RWPE2 (cell line): ENCODE measurements at regions not wholly inside any gene's neighbourhood (a gene's known extent, or its start where the extent isn't known, plus 50 kb on each side); places are given as distances from the start of the nearest gene placed in this dataset.

ENCODE experiments used
- ATAC-seq: fragments of 200-7000 bp; cut with Tn5 transposase; 3 replicates; pipeline ENCODE4 v1.9.1; 2021; ENCODE audit warnings: low read depth
- DNase-seq: peaks from one replicate; pipeline ENCODE4 v3.0.0-alpha.2; 2020; ENCODE audit warnings: low spot score
- H3K27ac ChIP-seq: fragments of 450-650 bp; 2 replicates; pipeline ENCODE4 v1.5.1; 2017; ENCODE audit warnings: mild to moderate bottlenecking; ENCODE audit not compliant: poor library complexity, severe bottlenecking
- H3K27me3 ChIP-seq: fragments of 250-450 bp; sonication (Bioruptor Pico); 2 replicates; pipeline ENCODE4 v1.5.1; 2021; ENCODE audit warnings: mild to moderate bottlenecking, moderate library complexity; ENCODE audit not compliant: insufficient read depth, poor library complexity, severe bottlenecking
- H3K36me3 ChIP-seq: fragments of 250-450 bp; sonication (Bioruptor Pico); 2 replicates; pipeline ENCODE4 v1.5.1; 2020; ENCODE audit warnings: low read depth, mild to moderate bottlenecking, moderate library complexity
- H3K4me1 ChIP-seq: fragments of 250-450 bp; sonication (Bioruptor Pico); 2 replicates; pipeline ENCODE4 v1.5.1; 2021; ENCODE audit warnings: mild to moderate bottlenecking, moderate library complexity; ENCODE audit not compliant: insufficient read depth, poor library complexity, severe bottlenecking
- H3K4me3 ChIP-seq: fragments of 250-450 bp; sonication (Bioruptor Pico); 2 replicates; pipeline ENCODE4 v1.5.1; 2021; ENCODE audit warnings: mild to moderate bottlenecking, moderate library complexity; ENCODE audit not compliant: severe bottlenecking
- H3K9me3 ChIP-seq: fragments of 250-450 bp; sonication (Bioruptor Pico); 2 replicates; pipeline ENCODE4 v1.5.1; 2021; ENCODE audit warnings: mild to moderate bottlenecking, moderate library complexity; ENCODE audit not compliant: severe bottlenecking
- CTCF ChIP-seq: fragments of 450-650 bp; IDR thresholded peaks from one replicate; pipeline ENCODE4 v1.5.1; 2017; ENCODE audit warnings: mild to moderate bottlenecking, moderate library complexity; ENCODE audit not compliant: poor library complexity, severe bottlenecking

DNA sequence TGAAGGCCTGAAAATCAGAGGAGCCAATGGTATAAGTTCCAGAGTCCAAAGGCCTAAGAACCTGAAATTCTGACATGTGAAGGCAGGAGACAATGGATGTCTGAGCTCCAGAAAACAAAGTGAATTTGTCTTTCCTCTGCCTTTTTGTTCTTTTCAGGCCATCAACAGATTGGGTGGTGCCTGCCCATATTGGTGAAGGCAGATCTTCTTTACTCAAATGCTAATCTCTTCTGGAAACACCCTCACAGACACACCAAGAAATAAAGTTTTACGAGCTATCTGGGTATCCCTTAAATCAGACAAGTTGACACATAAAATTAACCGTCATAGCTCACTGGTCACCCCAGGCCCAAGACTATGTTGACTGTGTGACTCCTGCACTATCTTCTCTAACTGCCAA, 163.8 kb upstream of the NCKAP5 start:
- DNase-seq (no peak), ATAC-seq (no peak)
- no peak for TF ChIP-seq CTCF
- H3K9me3 ChIP-seq, result no peaks in the 10 kb centered on the region
- H3K27ac ChIP-seq, result no peak overlapping the region
- H3K4me1 ChIP-seq, result no peaks in the 10 kb centered on the region
- no peaks in the 10 kb centered on the region for H3K27me3 ChIP-seq
- no peaks in the 10 kb centered on the region for H3K36me3 ChIP-seq
- no peak overlapping the region for H3K4me3 ChIP-seq

DNA sequence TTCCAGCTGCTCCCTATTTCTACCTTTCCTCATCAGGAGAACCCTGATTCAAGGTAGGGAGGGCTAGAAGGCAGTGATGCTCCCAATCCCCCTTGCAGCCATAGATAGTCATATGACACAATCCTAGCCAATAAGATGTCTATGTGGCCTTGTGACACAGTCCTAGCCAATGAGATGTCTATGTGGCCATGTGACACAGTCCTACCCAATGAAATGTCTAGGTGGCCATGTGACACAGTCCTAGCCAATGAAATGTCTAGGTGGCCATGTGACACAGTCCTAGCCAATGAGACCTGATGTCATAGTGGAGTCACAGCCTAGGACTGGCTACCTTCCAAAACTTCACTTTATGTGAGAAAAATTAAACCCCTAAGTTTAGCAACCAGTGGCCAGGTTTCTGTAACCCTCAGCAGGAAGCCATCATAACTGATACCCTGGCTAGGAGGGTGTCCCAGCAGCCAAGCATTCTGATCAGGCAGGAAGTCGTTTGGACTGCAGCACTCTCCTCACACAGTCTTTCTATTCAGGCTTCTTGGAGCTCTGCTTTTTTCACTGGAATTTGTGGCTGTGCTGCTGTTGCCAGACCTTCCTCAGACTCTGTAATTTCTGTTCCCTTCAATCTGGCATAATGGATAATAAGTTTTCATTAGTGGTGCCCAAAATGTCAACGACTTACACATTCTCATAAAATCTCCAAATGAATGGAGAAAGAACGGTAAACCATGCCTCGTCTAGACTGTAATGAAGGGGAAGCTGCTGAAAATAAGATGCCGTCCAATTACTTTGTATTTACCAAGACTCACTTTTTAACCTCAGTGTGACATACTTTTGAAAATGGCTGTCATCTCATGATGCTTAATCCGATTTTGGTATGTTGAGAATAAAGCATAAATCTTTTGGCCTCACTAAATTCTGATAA, 165.0 kb upstream of the NCKAP5 start:
- Histone ChIP-seq H3K27me3 (no peaks in the 10 kb centered on the region), H3K4me3 (no peak overlapping the region), H3K9me3 (no peaks in the 10 kb centered on the region), H3K4me1 (no peaks in the 10 kb centered on the region), H3K27ac (no peak overlapping the region), H3K36me3 (no peaks in the 10 kb centered on the region)
- ATAC-seq, result no peak
- no peak for TF ChIP-seq CTCF
- DNase-seq, result no peak

GRCh38 chr2:133733901-133734255, 165.6 kb upstream of the NCKAP5 start:
- Histone ChIP-seq H3K4me1 (no peaks in the 10 kb centered on the region), H3K9me3 (no peaks in the 10 kb centered on the region), H3K27me3 (no peaks in the 10 kb centered on the region), H3K4me3 (no peak overlapping the region), H3K27ac (no peak overlapping the region), H3K36me3 (no peaks in the 10 kb centered on the region)
- ATAC-seq (no peak), DNase-seq (no peak)
- no peak for TF ChIP-seq CTCF

DNA sequence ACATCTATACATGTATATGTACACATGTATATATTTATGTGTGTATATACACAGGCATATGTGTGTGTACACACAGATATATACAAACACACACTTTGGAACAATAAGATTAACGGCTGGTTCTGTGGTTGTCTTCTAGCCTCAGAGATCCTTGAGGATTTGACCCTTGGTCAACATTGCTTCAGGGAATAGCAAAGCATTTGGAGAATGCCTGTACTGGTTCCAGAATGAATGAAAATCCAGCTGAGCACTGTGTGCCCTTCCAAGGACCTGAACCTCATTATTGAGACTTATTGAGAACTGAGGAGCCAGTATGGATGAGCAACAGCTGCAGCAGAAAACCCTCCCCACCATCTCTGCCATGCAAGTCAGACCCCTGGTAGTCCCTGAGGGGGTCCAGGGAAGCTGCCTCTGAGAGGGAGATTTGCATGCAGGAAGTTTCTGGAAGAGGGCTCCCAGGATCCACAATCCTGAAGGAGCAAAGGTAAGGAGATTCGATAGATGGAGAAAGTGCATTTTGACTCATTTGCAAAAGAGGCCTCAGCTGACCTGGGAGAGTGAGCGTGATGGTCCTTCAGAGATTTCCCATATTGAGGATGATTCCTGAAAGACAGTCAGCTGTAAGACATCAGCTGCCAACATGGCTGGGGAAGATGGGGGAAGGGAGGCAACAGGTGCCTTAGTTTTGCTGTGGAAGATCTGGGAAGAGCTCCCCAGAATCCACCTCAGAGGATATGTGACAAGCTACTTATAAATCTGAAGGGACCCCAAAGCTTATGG, 166.6 kb upstream of the NCKAP5 start:
- H3K4me1 ChIP-seq, result no peaks in the 10 kb centered on the region
- H3K4me3 ChIP-seq, result no peak overlapping the region
- H3K27ac ChIP-seq, result no peak overlapping the region
- no peaks in the 10 kb centered on the region for H3K27me3 ChIP-seq
- DNase-seq (no peak), ATAC-seq (no peak)
- H3K9me3 ChIP-seq, result no peaks in the 10 kb centered on the region
- TF ChIP-seq CTCF, result no peak
- H3K36me3 ChIP-seq, result no peaks in the 10 kb centered on the region
